MM.1S (cell line): ENCODE measurements at regions not wholly inside any gene's neighbourhood (a gene's known extent, or its start where the extent isn't known, plus 50 kb on each side); places are given as distances from the start of the nearest gene placed in this dataset.
A peak's percentile ranks its signal among the peaks of the same experiment; 100 is the strongest.

ENCODE experiments used
- DNase-seq: peaks from one replicate; pipeline ENCODE4 v3.0.0-alpha.2; 2015
- H2AFZ ChIP-seq: fragments of 300-600 bp; sonication (generic); 2 replicates; pipeline ENCODE4 v1.6.0; 2016; ENCODE audit warnings: antibody characterized with exemption, low read length
- H3F3A ChIP-seq: fragments of 300-600 bp; sonication (generic); 2 replicates; pipeline ENCODE4 v1.6.1; 2016; ENCODE audit warnings: mild to moderate bottlenecking, antibody characterized with exemption, low read length, moderate library complexity, mixed read lengths; ENCODE audit not compliant: insufficient read depth
- H3K27ac ChIP-seq: fragments of 300-600 bp; sonication (generic); 2 replicates; pipeline ENCODE4 v1.5.1; 2016; ENCODE audit warnings: mild to moderate bottlenecking, low read length
- H3K27me3 ChIP-seq: fragments of 300-600 bp; sonication (generic); replicated peaks from 2 replicates; pipeline ENCODE4 v1.6.0; 2016; ENCODE audit warnings: low read length; ENCODE audit not compliant: insufficient read depth
- H3K36me3 ChIP-seq: fragments of 300-600 bp; sonication (generic); replicated peaks from 2 replicates; pipeline ENCODE4 v1.6.1; 2016; ENCODE audit warnings: mild to moderate bottlenecking, low read length, mixed read lengths; ENCODE audit not compliant: insufficient read depth
- H3K4me1 ChIP-seq: fragments of 300-600 bp; sonication (generic); 2 replicates; pipeline ENCODE4 v1.6.1; 2016; ENCODE audit warnings: low read length, mixed read lengths
- H3K4me2 ChIP-seq: fragments of 300-600 bp; sonication (generic); 2 replicates; pipeline ENCODE4 v1.6.0; 2016; ENCODE audit warnings: low read depth, low read length
- H3K4me3 ChIP-seq: fragments of 300-600 bp; sonication (generic); 2 replicates; pipeline ENCODE4 v1.5.1; 2016; ENCODE audit warnings: low read length, mixed read lengths
- H3K79me2 ChIP-seq: fragments of 300-600 bp; sonication (generic); 2 replicates; pipeline ENCODE4 v1.6.1; 2016; ENCODE audit warnings: mixed run types, low read length, mixed read lengths
- H3K9ac ChIP-seq: fragments of 300-600 bp; sonication (generic); 2 replicates; pipeline ENCODE4 v1.6.1; 2016; ENCODE audit warnings: low read length, mixed read lengths
- H3K9me2 ChIP-seq: fragments of 300-600 bp; sonication (generic); replicated peaks from 2 replicates; pipeline ENCODE4 v1.6.1; 2016; ENCODE audit warnings: mild to moderate bottlenecking, low read length, mixed read lengths; ENCODE audit not compliant: insufficient read depth
- H3K9me3 ChIP-seq: fragments of 300-600 bp; sonication (generic); replicated peaks from 2 replicates; pipeline ENCODE4 v1.6.1; 2016; ENCODE audit warnings: mild to moderate bottlenecking, low read length, mixed read lengths; ENCODE audit not compliant: insufficient read depth
- H4K20me1 ChIP-seq: fragments of 300-600 bp; sonication (generic); 2 replicates; pipeline ENCODE4 v1.6.1; 2016; ENCODE audit warnings: mild to moderate bottlenecking, low read length, moderate library complexity, mixed read lengths; ENCODE audit not compliant: insufficient read depth
- EZH2 ChIP-seq: fragments of 300-600 bp; sonication (generic); optimal IDR thresholded peaks from 2 replicates; pipeline ENCODE3; 2017; ENCODE audit warnings: low read depth, mild to moderate bottlenecking, antibody characterized with exemption, low read length, mixed read lengths
- EZH2phosphoT487 ChIP-seq: fragments of 300-600 bp; sonication (generic); IDR thresholded peaks from 2 replicates; pipeline ENCODE4 v1.6.1; 2018; ENCODE audit warnings: antibody characterized with exemption, low read length
- TF ChIP-seq, protein P1 (sequence below): fragments of 300-600 bp; sonication (generic); IDR thresholded peaks from 2 replicates; pipeline ENCODE4 v1.5.1; 2016; ENCODE audit warnings: antibody characterized with exemption, low read length, mixed read lengths

DNA sequence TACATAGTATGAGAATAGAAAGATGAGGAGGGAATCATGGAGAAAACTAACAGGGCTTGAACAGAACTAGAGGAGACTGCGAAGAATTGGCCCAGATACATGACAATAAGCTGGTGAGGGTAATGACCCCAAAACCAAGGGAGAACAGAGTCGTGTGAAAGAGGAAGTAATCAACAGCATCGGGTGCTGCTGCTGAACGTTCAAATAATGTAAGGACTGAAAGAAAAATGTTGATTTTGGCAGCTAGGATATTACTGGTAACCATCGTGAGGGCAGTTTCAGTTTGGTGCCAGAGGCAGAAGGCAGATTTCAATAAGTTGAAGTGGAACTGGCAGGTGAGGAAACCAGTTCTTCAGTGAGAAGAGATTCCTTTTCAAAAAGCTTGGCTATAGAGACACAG is 66.8 kb upstream of the SMC2 start:
- peak overlapping the region; percentile 36; the same call in 1 of the 2 replicates for H2AFZ ChIP-seq
- H3K9me3 ChIP-seq: no peaks in the 10 kb centered on the region

DNA sequence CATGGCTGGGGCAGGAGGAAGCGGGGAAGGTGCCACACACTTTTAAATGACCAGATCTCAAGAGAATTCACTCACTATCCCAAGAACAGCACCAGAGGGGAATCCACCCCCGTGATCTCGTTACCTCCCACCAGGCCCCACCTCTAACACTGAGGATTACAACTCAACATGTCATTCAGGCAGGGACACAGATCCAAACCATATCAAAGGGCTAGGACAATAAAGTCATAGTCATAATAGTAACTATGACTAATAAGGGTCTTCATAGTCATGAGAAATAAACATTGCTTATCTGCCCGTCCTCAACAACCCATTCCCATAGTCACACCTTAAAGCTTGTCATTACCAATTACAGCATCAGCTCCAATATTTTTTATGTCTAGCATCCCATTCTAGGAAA is 65.3 kb upstream of the SMC2 start:
- no peak overlapping the region for H3K9ac ChIP-seq
- no peaks in the 10 kb centered on the region for H3K4me1 ChIP-seq
- H3K27ac ChIP-seq: no peak overlapping the region
- no peaks in the 10 kb centered on the region for H3K36me3 ChIP-seq
- peak overlapping the region; percentile 45 for H3K4me2 ChIP-seq
- H3K4me3 ChIP-seq: peak overlapping the region; percentile 24; the same call in 1 of the 2 replicates
- no peaks in the 10 kb centered on the region for H3K27me3 ChIP-seq
- H3F3A ChIP-seq: no peaks in the 10 kb centered on the region
- H2AFZ ChIP-seq: peak overlapping the region; percentile 51; the same call in 1 of the 2 replicates
- H3K9me3 ChIP-seq: no peaks in the 10 kb centered on the region
- no peak for DNase-seq
- H3K9me2 ChIP-seq: no peaks in the 10 kb centered on the region
- no peaks in the 10 kb centered on the region for H4K20me1 ChIP-seq
- TF ChIP-seq EZH2phosphoT487 (no peak), EZH2 (no peak)
- TF ChIP-seq, protein P1, sequence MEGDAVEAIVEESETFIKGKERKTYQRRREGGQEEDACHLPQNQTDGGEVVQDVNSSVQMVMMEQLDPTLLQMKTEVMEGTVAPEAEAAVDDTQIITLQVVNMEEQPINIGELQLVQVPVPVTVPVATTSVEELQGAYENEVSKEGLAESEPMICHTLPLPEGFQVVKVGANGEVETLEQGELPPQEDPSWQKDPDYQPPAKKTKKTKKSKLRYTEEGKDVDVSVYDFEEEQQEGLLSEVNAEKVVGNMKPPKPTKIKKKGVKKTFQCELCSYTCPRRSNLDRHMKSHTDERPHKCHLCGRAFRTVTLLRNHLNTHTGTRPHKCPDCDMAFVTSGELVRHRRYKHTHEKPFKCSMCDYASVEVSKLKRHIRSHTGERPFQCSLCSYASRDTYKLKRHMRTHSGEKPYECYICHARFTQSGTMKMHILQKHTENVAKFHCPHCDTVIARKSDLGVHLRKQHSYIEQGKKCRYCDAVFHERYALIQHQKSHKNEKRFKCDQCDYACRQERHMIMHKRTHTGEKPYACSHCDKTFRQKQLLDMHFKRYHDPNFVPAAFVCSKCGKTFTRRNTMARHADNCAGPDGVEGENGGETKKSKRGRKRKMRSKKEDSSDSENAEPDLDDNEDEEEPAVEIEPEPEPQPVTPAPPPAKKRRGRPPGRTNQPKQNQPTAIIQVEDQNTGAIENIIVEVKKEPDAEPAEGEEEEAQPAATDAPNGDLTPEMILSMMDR: no peak
- no peaks in the 10 kb centered on the region for H3K79me2 ChIP-seq

More for the DNA sequence above, 66.8 kb upstream of the SMC2 start:
- peak; percentile 54 for DNase-seq
- Histone ChIP-seq H3K9me2 (no peaks in the 10 kb centered on the region), H3K4me3 (no peak overlapping the region; the same call in 1 of the 2 replicates), H4K20me1 (no peaks in the 10 kb centered on the region), H3F3A (no peaks in the 10 kb centered on the region), H3K4me1 (no peaks in the 10 kb centered on the region), H3K4me2 (peak overlapping the region; percentile 64), H3K79me2 (no peaks in the 10 kb centered on the region), H3K36me3 (no peaks in the 10 kb centered on the region), H3K27me3 (no peaks in the 10 kb centered on the region), H3K9ac (no peak overlapping the region), H3K27ac (no peak overlapping the region; the same call in 1 of the 2 replicates)
- TF ChIP-seq EZH2 (no peak), EZH2phosphoT487 (no peak)
- TF ChIP-seq, protein P1: no peak
